ENCODE measurements at regions not wholly inside any gene's neighbourhood (a gene's known extent, or its start where the extent isn't known, plus 50 kb on each side); places are given as distances from the start of the nearest gene placed in this dataset.

DNA sequence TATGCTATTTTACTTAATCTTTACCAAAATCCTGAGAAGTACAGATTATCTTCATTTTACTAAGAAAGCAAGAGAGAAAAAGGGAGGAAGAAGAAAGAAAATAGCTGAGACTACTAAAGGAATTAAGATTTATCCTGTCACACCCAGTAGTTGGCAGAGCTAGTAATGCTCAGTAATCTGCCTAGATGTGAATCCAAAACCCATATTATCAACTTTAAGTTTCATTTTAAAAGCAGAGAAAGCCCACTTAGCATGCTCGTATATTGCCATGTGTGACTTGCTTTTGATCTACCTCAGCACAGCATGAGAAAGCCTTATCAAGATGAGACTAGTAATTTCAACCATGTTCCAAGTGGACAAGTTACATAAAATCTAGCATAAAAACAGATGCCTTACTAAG lies 451.5 kb downstream of the TENT5A start:
- TF ChIP-seq, protein P1, sequence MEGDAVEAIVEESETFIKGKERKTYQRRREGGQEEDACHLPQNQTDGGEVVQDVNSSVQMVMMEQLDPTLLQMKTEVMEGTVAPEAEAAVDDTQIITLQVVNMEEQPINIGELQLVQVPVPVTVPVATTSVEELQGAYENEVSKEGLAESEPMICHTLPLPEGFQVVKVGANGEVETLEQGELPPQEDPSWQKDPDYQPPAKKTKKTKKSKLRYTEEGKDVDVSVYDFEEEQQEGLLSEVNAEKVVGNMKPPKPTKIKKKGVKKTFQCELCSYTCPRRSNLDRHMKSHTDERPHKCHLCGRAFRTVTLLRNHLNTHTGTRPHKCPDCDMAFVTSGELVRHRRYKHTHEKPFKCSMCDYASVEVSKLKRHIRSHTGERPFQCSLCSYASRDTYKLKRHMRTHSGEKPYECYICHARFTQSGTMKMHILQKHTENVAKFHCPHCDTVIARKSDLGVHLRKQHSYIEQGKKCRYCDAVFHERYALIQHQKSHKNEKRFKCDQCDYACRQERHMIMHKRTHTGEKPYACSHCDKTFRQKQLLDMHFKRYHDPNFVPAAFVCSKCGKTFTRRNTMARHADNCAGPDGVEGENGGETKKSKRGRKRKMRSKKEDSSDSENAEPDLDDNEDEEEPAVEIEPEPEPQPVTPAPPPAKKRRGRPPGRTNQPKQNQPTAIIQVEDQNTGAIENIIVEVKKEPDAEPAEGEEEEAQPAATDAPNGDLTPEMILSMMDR (IDR thresholded peaks at IDR 0.05; ENCODE audit: control extremely low read depth, extremely low read depth): no peak
- DNase-seq (peak in 1 of 3 donors; percentile 1), ATAC-seq (ENCODE audit: insufficient read depth, low FRiP score) (no peak)
- Histone ChIP-seq H3K4me3 (no peak overlapping the region), H3K27ac (ENCODE audit: low read depth in 1 of 2, low read length in 1 of 2) (no peak overlapping the region), H3K4me1 (ENCODE audit: control insufficient read depth in 5 of 5, insufficient read depth in 5 of 5, low read length in 5 of 5) (peaks cover 0 to 1% (median 0%) of the 10 kb centered on the region in 5 donors), H3K27me3 (ENCODE audit: control insufficient read depth in 3 of 3, insufficient read depth in 3 of 3, low read length in 2 of 3) (no peaks in the 10 kb centered on the region), H3K9ac (ENCODE audit: insufficient read depth in 1 of 2, low read length in 2 of 2) (no peak overlapping the region), H3K9me3 (ENCODE audit: control insufficient read depth in 4 of 4, insufficient read depth in 3 of 4, low read length in 3 of 4) (no peaks in the 10 kb centered on the region), H3K36me3 (ENCODE audit: control insufficient read depth in 4 of 4, insufficient read depth in 4 of 4, low read length in 4 of 4) (no peaks in the 10 kb centered on the region)
- WGBS, 2 donors: 56 to 76% methylated on average over 1 of the region's 1 CpG

DNA sequence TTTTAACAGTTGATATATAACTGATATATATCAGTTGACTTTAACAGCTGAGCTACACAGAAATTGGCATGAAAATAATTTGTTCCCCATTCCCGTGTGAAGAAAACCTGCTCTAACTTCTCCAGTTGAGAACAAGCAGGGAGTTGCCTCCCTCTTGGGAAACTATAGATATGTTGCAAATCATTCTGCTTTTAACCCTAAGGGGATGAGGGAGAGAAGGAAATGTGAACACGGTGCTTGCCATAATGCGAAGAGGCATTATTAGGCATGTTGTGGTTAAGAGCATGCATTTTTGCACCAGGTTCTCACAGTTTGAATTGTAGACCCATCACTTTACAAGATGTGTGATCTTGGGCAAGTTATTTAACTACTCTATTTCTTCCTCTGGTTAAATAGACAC lies 453.7 kb downstream of the TENT5A start:
- Histone ChIP-seq H3K9ac (ENCODE audit: insufficient read depth in 1 of 2, low read length in 2 of 2) (no peak overlapping the region), H3K27me3 (ENCODE audit: control insufficient read depth in 3 of 3, insufficient read depth in 3 of 3, low read length in 2 of 3) (no peaks in the 10 kb centered on the region), H3K4me1 (ENCODE audit: control insufficient read depth in 5 of 5, insufficient read depth in 5 of 5, low read length in 5 of 5) (no peaks in the 10 kb centered on the region), H3K36me3 (ENCODE audit: control insufficient read depth in 4 of 4, insufficient read depth in 4 of 4, low read length in 4 of 4) (no peaks in the 10 kb centered on the region), H3K9me3 (ENCODE audit: control insufficient read depth in 4 of 4, insufficient read depth in 3 of 4, low read length in 3 of 4) (no peaks in the 10 kb centered on the region), H3K27ac (ENCODE audit: low read depth in 1 of 2, low read length in 1 of 2) (no peak overlapping the region), H3K4me3 (no peak overlapping the region)
- TF ChIP-seq, protein P1 (IDR thresholded peaks at IDR 0.05; ENCODE audit: control extremely low read depth, extremely low read depth): no peak
- ATAC-seq (ENCODE audit: insufficient read depth, low FRiP score) (no peak), DNase-seq (no peak)
- WGBS, 2 donors: 84 to 89% methylated on average over 3 of the region's 3 CpGs

DNA sequence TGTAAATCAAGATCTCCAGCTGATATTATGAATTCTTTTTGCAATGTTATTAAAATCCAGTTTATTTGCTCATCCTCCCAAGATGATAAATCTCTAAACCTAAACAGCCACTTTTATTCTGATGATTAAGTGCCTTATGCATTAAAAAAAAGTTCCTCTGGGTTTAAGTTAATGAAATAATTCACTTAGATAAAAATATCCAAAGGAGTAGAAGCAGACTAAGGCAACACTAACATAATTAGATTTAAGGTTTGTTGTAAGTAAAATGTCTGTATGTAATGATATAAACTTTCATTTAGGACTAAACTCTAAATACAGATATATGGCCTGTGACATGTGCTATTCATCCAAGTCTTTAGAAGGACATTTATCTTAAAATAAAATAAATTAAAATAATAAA lies 457.2 kb downstream of the TENT5A start:
- no peaks in the 10 kb centered on the region for H3K4me1 ChIP-seq (ENCODE audit: control insufficient read depth in 5 of 5, insufficient read depth in 5 of 5, low read length in 5 of 5)
- no peaks in the 10 kb centered on the region for H3K9me3 ChIP-seq (ENCODE audit: control insufficient read depth in 4 of 4, insufficient read depth in 3 of 4, low read length in 3 of 4)
- no peak overlapping the region for H3K27ac ChIP-seq (ENCODE audit: low read depth in 1 of 2, low read length in 1 of 2)
- ATAC-seq (ENCODE audit: insufficient read depth, low FRiP score): no peak
- TF ChIP-seq, protein P1 (IDR thresholded peaks at IDR 0.05; ENCODE audit: control extremely low read depth, extremely low read depth): no peak
- no peaks in the 10 kb centered on the region for H3K27me3 ChIP-seq (ENCODE audit: control insufficient read depth in 3 of 3, insufficient read depth in 3 of 3, low read length in 2 of 3)
- no peak overlapping the region for H3K4me3 ChIP-seq
- H3K9ac ChIP-seq (ENCODE audit: insufficient read depth in 1 of 2, low read length in 2 of 2): no peak overlapping the region
- DNase-seq: no peak
- H3K36me3 ChIP-seq (ENCODE audit: control insufficient read depth in 4 of 4, insufficient read depth in 4 of 4, low read length in 4 of 4): no peaks in the 10 kb centered on the region

DNA sequence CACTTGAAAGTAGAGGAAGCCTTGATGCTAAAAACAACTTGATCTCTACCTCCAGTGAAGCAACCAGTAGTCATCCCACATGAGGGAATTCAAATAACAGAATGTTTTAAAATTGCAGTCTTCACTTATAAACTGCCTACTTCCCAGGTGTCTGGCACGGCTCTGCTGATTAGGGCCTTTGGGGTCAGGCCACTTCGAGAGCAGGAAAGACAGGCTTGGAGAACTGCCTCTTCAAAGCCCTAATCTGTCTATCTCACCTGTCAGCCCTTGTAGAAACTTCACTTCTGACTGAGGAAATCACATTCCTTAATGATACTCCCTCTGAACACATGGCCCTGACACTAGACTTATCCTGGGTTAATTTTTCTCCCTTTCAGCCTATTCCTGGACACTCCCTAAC lies 458.6 kb downstream of the TENT5A start:
- Histone ChIP-seq H3K27ac (ENCODE audit: low read depth in 1 of 2, low read length in 1 of 2) (no peak overlapping the region), H3K4me3 (no peak overlapping the region), H3K36me3 (ENCODE audit: control insufficient read depth in 4 of 4, insufficient read depth in 4 of 4, low read length in 4 of 4) (no peaks in the 10 kb centered on the region), H3K27me3 (ENCODE audit: control insufficient read depth in 3 of 3, insufficient read depth in 3 of 3, low read length in 2 of 3) (no peaks in the 10 kb centered on the region), H3K9me3 (ENCODE audit: control insufficient read depth in 4 of 4, insufficient read depth in 3 of 4, low read length in 3 of 4) (no peaks in the 10 kb centered on the region), H3K4me1 (ENCODE audit: control insufficient read depth in 5 of 5, insufficient read depth in 5 of 5, low read length in 5 of 5) (no peaks in the 10 kb centered on the region), H3K9ac (ENCODE audit: insufficient read depth in 1 of 2, low read length in 2 of 2) (no peak overlapping the region)
- 42 to 60% methylated on average over 2 of the region's 2 CpGs for WGBS, 2 donors
- TF ChIP-seq, protein P1 (IDR thresholded peaks at IDR 0.05; ENCODE audit: control extremely low read depth, extremely low read depth): no peak
- no peak for ATAC-seq (ENCODE audit: insufficient read depth, low FRiP score)
- DNase-seq: peak in 1 of 3 donors; percentile 9

Data from lung (tissue), 11 donors.